GM23338 (cell line): ENCODE measurements at regions not wholly inside any gene's neighbourhood (a gene's known extent, or its start where the extent isn't known, plus 50 kb on each side); places are given as distances from the start of the nearest gene placed in this dataset.

Source experiments
- ATAC-seq: fragments of 200-7000 bp; cut with Tn5 transposase; 3 replicates; pipeline ENCODE4 v1.9.1; 2020
- DNase-seq: peaks from one replicate; pipeline ENCODE4 v3.0.0-alpha.2; 2015; ENCODE audit warnings: low spot score
- H2AFZ ChIP-seq: fragments of 200-600 bp; sonication (generic); 2 replicates; pipeline ENCODE4 v1.8.0; 2016; ENCODE audit warnings: antibody characterized with exemption, mild to moderate bottlenecking, moderate library complexity
- H3F3A ChIP-seq: fragments of 200-600 bp; sonication (generic); replicated peaks from 2 replicates; pipeline ENCODE4 v1.8.0; 2017; ENCODE audit warnings: antibody characterized with exemption, mixed run types, low read depth
- H3K27ac ChIP-seq: fragments of 200-600 bp; sonication (generic); 2 replicates; pipeline ENCODE4 v1.6.1; 2016; ENCODE audit warnings: low read depth
- H3K27me3 ChIP-seq: fragments of 200-600 bp; sonication (generic); 2 replicates; pipeline ENCODE4 v1.8.0; 2016; ENCODE audit warnings: mild to moderate bottlenecking, mixed run types, moderate library complexity; ENCODE audit not compliant: insufficient read depth
- H3K36me3 ChIP-seq: fragments of 200-600 bp; sonication (generic); 2 replicates; pipeline ENCODE4 v1.8.0; 2016; ENCODE audit warnings: mild to moderate bottlenecking; ENCODE audit not compliant: insufficient read depth
- H3K4me1 ChIP-seq: fragments of 200-600 bp; sonication (generic); 2 replicates; pipeline ENCODE4 v1.8.0; 2016; ENCODE audit warnings: mild to moderate bottlenecking, moderate library complexity; ENCODE audit not compliant: insufficient read depth
- H3K4me2 ChIP-seq: fragments of 200-600 bp; sonication (generic); 2 replicates; pipeline ENCODE4 v1.7.1; 2017; ENCODE audit warnings: mixed run types
- H3K4me3 ChIP-seq: fragments of 200-600 bp; sonication (generic); 2 replicates; pipeline ENCODE4 v1.6.1; 2016; ENCODE audit warnings: mixed run types
- H3K79me2 ChIP-seq: fragments of 200-600 bp; sonication (generic); replicated peaks from 2 replicates; pipeline ENCODE4 v1.8.0; 2017; ENCODE audit warnings: mild to moderate bottlenecking; ENCODE audit not compliant: insufficient read depth
- H3K9me2 ChIP-seq: fragments of 200-600 bp; sonication (generic); 2 replicates; pipeline ENCODE4 v1.8.0; 2017; ENCODE audit not compliant: insufficient read depth
- H4K20me1 ChIP-seq: fragments of 200-600 bp; sonication (generic); replicated peaks from 2 replicates; pipeline ENCODE4 v1.8.0; 2017; ENCODE audit warnings: mild to moderate bottlenecking; ENCODE audit not compliant: insufficient read depth
- H3K27ac Mint-ChIP-seq: 2 replicates; pipeline ENCODE4 v1.8.0; 2020; ENCODE audit warnings: inconsistent platforms, mild to moderate bottlenecking, moderate library complexity, mixed read lengths
- H3K27me3 Mint-ChIP-seq: 3 replicates; pipeline ENCODE4 v1.8.0; 2022; ENCODE audit warnings: low read depth, mild to moderate bottlenecking, moderate library complexity, mixed read lengths, inconsistent platforms; ENCODE audit not compliant: insufficient read depth, poor library complexity
- H3K36me3 Mint-ChIP-seq: 3 replicates; pipeline ENCODE4 v1.8.0; 2021; ENCODE audit warnings: low read depth, mild to moderate bottlenecking, inconsistent platforms, moderate library complexity, mixed read lengths
- H3K4me1 Mint-ChIP-seq: 3 replicates; pipeline ENCODE4 v1.8.0; 2020; ENCODE audit warnings: mild to moderate bottlenecking, inconsistent platforms, mixed read lengths
- H3K4me3 Mint-ChIP-seq: 3 replicates; pipeline ENCODE4 v1.8.0; 2021; ENCODE audit warnings: moderate library complexity, mild to moderate bottlenecking, inconsistent platforms, mixed read lengths
- H3K9me3 Mint-ChIP-seq: 3 replicates; pipeline ENCODE4 v1.8.0; 2020; ENCODE audit warnings: moderate library complexity, mild to moderate bottlenecking, inconsistent platforms, mixed read lengths
- CTCF ChIP-seq, 2 experiments: fragments of 200-600 bp in 1 of 2; sonication (generic) in 1 of 2; conservative IDR thresholded peaks; 2 replicates each; pipeline versions ENCODE4 v1.5.1 to v1.6.1; 2016 to 2017; ENCODE audit warnings: antibody characterized with exemption in 2 of 2, low read depth in 2 of 2, mild to moderate bottlenecking in 2 of 2, moderate library complexity in 1 of 2
- EZH2 ChIP-seq: fragments of 200-600 bp; sonication (generic); IDR thresholded peaks from one replicate; pipeline ENCODE4 v1.8.0; 2017; ENCODE audit warnings: antibody characterized with exemption, mild to moderate bottlenecking, low read depth; ENCODE audit not compliant: unreplicated experiment
- EZH2phosphoT487 ChIP-seq: fragments of 200-600 bp; sonication (generic); IDR thresholded peaks from one replicate; pipeline ENCODE4 v1.8.1; 2018; ENCODE audit warnings: antibody characterized with exemption; ENCODE audit not compliant: unreplicated experiment
- JUNB ChIP-seq: IDR thresholded peaks from one replicate; pipeline ENCODE4 v1.6.1; 2016; ENCODE audit warnings: antibody characterized with exemption; ENCODE audit not compliant: unreplicated experiment
- POLR2AphosphoS5 ChIP-seq: IDR thresholded peaks from 2 replicates; pipeline ENCODE4 v1.6.1; 2016; ENCODE audit warnings: antibody characterized with exemption, low read depth
- STAT1 ChIP-seq: IDR thresholded peaks from one replicate; pipeline ENCODE4 v1.6.1; 2016; ENCODE audit warnings: antibody characterized with exemption; ENCODE audit not compliant: unreplicated experiment
- ZNF114 ChIP-seq: fragments of 250-450 bp; sonication (Bioruptor Pico); IDR thresholded peaks from 2 replicates; pipeline ENCODE4 v1.5.0; 2020; ENCODE audit warnings: mild to moderate bottlenecking, moderate library complexity
- ZNF462 ChIP-seq: fragments of 250-450 bp; sonication (Bioruptor Pico); IDR thresholded peaks from 2 replicates; pipeline ENCODE4 v1.5.0; 2020; ENCODE audit warnings: mild to moderate bottlenecking, moderate library complexity
- TF ChIP-seq, protein P1 (sequence below): IDR thresholded peaks from 2 replicates; pipeline ENCODE4 v1.6.1; 2016; ENCODE audit warnings: antibody characterized with exemption
- TF ChIP-seq, protein P2 (sequence below): IDR thresholded peaks from one replicate; pipeline ENCODE4 v1.6.1; 2018; ENCODE audit warnings: antibody characterized with exemption; ENCODE audit not compliant: unreplicated experiment

DNA sequence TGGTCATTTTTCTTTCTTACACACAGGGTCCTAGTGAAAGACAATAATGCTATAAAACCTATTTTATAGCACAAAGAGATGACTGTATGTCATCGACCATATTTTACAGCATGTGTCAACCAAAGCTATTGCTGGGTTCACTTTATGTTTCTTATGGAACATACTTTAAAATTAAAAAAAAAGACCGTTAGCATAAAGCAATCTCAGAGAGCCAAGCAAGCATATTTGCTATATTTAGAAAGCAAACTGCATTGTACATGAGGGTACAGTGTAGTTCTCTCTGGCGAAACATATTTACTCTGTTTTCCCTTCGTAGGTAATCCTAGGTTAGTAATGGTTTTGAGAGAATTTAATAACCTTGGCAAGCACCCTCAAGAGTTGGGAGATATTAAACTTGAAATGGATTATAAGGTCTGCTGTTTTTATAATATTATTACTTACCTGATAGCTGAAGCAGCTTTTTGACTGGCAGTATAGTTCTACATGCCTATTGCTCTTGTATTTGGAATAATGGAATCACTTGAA, 244.2 kb upstream of the POM121L12 start:
- Histone ChIP-seq H3K27me3 (no peaks in the 10 kb centered on the region), H3F3A (no peaks in the 10 kb centered on the region), H3K4me1 (no peaks in the 10 kb centered on the region), H3K4me2 (no peak overlapping the region), H3K4me3 (no peak overlapping the region), H2AFZ (no peak overlapping the region), H3K36me3 (no peaks in the 10 kb centered on the region), H3K27ac (no peak overlapping the region), H3K79me2 (no peaks in the 10 kb centered on the region), H3K9me2 (no peaks in the 10 kb centered on the region), H4K20me1 (no peaks in the 10 kb centered on the region)
- Mint-ChIP-seq H3K27ac (no peak overlapping the region), H3K4me3 (no peak overlapping the region), H3K4me1 (no peaks in the 10 kb centered on the region), H3K27me3 (no peaks in the 10 kb centered on the region), H3K9me3 (peaks cover 7% of the 10 kb centered on the region; the same call in 2 of the 3 replicates), H3K36me3 (peaks cover 4% of the 10 kb centered on the region; the same call in 2 of the 3 replicates)
- no peak for DNase-seq
- no peak for ATAC-seq
- TF ChIP-seq STAT1 (no peak), JUNB (no peak), EZH2phosphoT487 (no peak), ZNF114 (CRISPR knock-in tag) (no peak), CTCF (conservative IDR thresholded peaks at IDR 0.05; ENCODE audit: low read depth in 2 of 2) (no peak), ZNF462 (CRISPR knock-in tag) (no peak), POLR2AphosphoS5 (no peak), EZH2 (no peak)
- TF ChIP-seq, protein P1, sequence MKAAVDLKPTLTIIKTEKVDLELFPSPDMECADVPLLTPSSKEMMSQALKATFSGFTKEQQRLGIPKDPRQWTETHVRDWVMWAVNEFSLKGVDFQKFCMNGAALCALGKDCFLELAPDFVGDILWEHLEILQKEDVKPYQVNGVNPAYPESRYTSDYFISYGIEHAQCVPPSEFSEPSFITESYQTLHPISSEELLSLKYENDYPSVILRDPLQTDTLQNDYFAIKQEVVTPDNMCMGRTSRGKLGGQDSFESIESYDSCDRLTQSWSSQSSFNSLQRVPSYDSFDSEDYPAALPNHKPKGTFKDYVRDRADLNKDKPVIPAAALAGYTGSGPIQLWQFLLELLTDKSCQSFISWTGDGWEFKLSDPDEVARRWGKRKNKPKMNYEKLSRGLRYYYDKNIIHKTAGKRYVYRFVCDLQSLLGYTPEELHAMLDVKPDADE, result no peak
- TF ChIP-seq, protein P2, sequence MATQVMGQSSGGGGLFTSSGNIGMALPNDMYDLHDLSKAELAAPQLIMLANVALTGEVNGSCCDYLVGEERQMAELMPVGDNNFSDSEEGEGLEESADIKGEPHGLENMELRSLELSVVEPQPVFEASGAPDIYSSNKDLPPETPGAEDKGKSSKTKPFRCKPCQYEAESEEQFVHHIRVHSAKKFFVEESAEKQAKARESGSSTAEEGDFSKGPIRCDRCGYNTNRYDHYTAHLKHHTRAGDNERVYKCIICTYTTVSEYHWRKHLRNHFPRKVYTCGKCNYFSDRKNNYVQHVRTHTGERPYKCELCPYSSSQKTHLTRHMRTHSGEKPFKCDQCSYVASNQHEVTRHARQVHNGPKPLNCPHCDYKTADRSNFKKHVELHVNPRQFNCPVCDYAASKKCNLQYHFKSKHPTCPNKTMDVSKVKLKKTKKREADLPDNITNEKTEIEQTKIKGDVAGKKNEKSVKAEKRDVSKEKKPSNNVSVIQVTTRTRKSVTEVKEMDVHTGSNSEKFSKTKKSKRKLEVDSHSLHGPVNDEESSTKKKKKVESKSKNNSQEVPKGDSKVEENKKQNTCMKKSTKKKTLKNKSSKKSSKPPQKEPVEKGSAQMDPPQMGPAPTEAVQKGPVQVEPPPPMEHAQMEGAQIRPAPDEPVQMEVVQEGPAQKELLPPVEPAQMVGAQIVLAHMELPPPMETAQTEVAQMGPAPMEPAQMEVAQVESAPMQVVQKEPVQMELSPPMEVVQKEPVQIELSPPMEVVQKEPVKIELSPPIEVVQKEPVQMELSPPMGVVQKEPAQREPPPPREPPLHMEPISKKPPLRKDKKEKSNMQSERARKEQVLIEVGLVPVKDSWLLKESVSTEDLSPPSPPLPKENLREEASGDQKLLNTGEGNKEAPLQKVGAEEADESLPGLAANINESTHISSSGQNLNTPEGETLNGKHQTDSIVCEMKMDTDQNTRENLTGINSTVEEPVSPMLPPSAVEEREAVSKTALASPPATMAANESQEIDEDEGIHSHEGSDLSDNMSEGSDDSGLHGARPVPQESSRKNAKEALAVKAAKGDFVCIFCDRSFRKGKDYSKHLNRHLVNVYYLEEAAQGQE, result no peak
